ENCODE measurements at regions not wholly inside any gene's neighbourhood (a gene's known extent, or its start where the extent isn't known, plus 50 kb on each side); places are given as distances from the start of the nearest gene placed in this dataset.
"Not testable (repeated sequence)": the region's sequence is repeated elsewhere in the genome, so short reads cannot be mapped to it uniquely, and the experiment has no call there.

DNA sequence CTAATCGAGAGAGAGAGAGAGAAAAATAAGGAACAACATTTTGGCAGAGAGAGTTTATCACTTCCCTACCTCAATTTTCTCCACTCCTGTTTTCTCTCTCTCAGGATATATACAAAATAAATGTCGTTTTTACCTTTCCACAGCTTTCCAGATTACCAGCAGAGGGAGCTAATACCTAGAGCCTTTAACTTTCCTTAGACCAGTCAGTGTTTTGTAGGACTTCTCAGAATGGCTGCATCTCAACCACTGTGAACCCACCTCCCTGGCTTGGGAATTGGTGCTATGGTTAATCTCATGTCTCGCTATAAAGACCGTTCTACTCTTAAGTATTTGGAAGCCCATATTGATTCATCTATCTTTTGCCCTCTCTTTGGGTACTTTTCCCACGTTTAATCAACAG is 61.8 kb downstream of the HSFY2 start:
- not testable (repeated sequence) for H3K4me2 ChIP-seq (ENCODE audit: low read length); H2AK5ac ChIP-seq (ENCODE audit: low read length); H3K9ac ChIP-seq (ENCODE audit: low read length); H3K79me1 ChIP-seq (ENCODE audit: low read length); H3K36me3 ChIP-seq (ENCODE audit: control insufficient read depth, insufficient read depth, low read length); H3K56ac ChIP-seq (ENCODE audit: low read length); DNase-seq; H2BK5ac ChIP-seq (ENCODE audit: low read length); H3K79me2 ChIP-seq (ENCODE audit: control insufficient read depth, insufficient read depth, low read length); H3K4ac ChIP-seq (ENCODE audit: low read depth, low read length); H2BK15ac ChIP-seq (replicated peaks; ENCODE audit: low read depth); H3K18ac ChIP-seq (ENCODE audit: low read length); H3K27me3 ChIP-seq (ENCODE audit: insufficient read depth, low read length, poor library complexity); H4K8ac ChIP-seq (ENCODE audit: low read depth, low read length); H2BK120ac ChIP-seq (ENCODE audit: low read depth, low read length); H3K4me3 ChIP-seq (ENCODE audit: low read length); H4K5ac ChIP-seq (ENCODE audit: low read length); H3K4me1 ChIP-seq (ENCODE audit: control insufficient read depth, low read depth, low read length); H3K27ac ChIP-seq (ENCODE audit: low read depth, low read length); H3K23ac ChIP-seq (ENCODE audit: low read length)
- no CpG with 5 or more reads among the region's 5 CpGs for WGBS (ENCODE audit: extremely low coverage, insufficient coverage, low lambda C conversion rate)

DNA sequence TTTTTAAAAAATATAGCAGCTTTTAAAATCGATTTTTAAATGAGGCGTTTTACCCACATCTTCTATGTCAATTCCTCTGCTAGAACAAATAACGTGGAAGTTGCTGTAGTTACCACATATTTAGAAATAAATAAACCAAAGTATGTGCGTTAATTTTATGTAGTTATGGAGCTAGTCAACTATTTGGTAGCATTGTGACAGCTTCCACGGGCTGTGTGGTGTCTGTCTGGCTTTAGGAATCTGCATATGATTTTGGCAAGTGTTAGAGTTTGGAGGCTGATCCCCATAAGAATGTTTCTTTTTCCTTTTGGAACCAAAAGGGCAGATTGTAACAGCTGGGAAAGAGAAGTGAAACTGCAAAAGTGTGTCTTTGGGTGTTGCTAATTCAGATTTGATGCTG is 59.8 kb downstream of the HSFY2 start:
- not testable (repeated sequence) for H3K18ac ChIP-seq (ENCODE audit: low read length); DNase-seq; H3K56ac ChIP-seq (ENCODE audit: low read length); H2BK120ac ChIP-seq (ENCODE audit: low read depth, low read length); H3K79me2 ChIP-seq (ENCODE audit: control insufficient read depth, insufficient read depth, low read length); H3K4me3 ChIP-seq (ENCODE audit: low read length); H3K4me2 ChIP-seq (ENCODE audit: low read length); H4K5ac ChIP-seq (ENCODE audit: low read length); H3K4me1 ChIP-seq (ENCODE audit: control insufficient read depth, low read depth, low read length); H3K36me3 ChIP-seq (ENCODE audit: control insufficient read depth, insufficient read depth, low read length); H2BK15ac ChIP-seq (replicated peaks; ENCODE audit: low read depth); H2AK5ac ChIP-seq (ENCODE audit: low read length); H3K23ac ChIP-seq (ENCODE audit: low read length); H3K9ac ChIP-seq (ENCODE audit: low read length); H2BK5ac ChIP-seq (ENCODE audit: low read length); H3K27ac ChIP-seq (ENCODE audit: low read depth, low read length); H3K27me3 ChIP-seq (ENCODE audit: insufficient read depth, low read length, poor library complexity); H4K8ac ChIP-seq (ENCODE audit: low read depth, low read length); H3K79me1 ChIP-seq (ENCODE audit: low read length); H3K4ac ChIP-seq (ENCODE audit: low read depth, low read length)
- WGBS (ENCODE audit: extremely low coverage, insufficient coverage, low lambda C conversion rate): no CpG with 5 or more reads among the region's 5 CpGs

DNA sequence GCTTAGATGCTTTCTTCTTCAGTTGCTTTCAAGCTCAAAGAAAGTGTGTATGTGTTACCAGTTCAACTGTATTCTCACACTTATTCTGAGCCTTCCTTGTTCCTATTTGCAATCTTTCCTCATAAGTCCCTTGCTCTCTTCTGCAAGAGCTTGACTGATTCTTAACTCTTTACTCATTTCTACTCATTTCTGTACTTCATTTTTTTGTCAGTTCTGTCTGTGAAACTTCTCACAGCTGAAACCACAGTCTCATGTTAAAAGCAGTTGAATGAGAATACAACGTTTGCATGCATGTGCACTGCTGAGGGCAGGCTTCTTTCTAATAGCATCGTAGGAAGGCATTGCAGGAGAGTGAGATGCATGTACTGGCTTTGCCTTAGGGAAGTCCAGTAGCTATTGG is 54.8 kb downstream of the HSFY2 start:
- H3K4ac ChIP-seq (ENCODE audit: low read depth, low read length); H3K4me2 ChIP-seq (ENCODE audit: low read length); H3K27me3 ChIP-seq (ENCODE audit: insufficient read depth, low read length, poor library complexity); H4K8ac ChIP-seq (ENCODE audit: low read depth, low read length); H2BK120ac ChIP-seq (ENCODE audit: low read depth, low read length); H2AK5ac ChIP-seq (ENCODE audit: low read length); H3K79me2 ChIP-seq (ENCODE audit: control insufficient read depth, insufficient read depth, low read length); H3K27ac ChIP-seq (ENCODE audit: low read depth, low read length); H4K5ac ChIP-seq (ENCODE audit: low read length); H3K36me3 ChIP-seq (ENCODE audit: control insufficient read depth, insufficient read depth, low read length); H3K4me1 ChIP-seq (ENCODE audit: control insufficient read depth, low read depth, low read length); H2BK15ac ChIP-seq (replicated peaks; ENCODE audit: low read depth); H3K23ac ChIP-seq (ENCODE audit: low read length); DNase-seq; H3K18ac ChIP-seq (ENCODE audit: low read length); H3K79me1 ChIP-seq (ENCODE audit: low read length); H3K4me3 ChIP-seq (ENCODE audit: low read length); H3K56ac ChIP-seq (ENCODE audit: low read length); H3K9ac ChIP-seq (ENCODE audit: low read length); H2BK5ac ChIP-seq (ENCODE audit: low read length): not testable (repeated sequence)
- WGBS (ENCODE audit: extremely low coverage, insufficient coverage, low lambda C conversion rate): no CpG with 5 or more reads among the region's 2 CpGs

DNA sequence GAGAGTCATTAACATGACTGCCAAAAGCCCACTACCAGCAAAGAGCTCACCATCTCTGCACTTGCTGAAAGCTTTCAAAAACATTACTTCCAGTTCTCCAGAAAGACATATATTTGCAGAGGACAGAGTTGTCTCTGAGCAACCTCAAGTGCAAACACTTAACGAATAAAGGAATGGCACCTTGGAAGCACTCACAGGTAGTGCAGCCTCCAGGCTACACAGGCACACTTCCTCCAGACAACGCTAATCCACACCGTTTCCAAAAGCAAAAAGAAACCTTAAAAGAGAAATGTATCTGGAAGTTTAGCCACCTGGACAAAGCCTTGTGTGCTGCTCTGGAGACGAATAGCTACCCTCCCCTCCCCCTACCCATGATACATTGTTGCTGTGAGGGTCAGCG is 53.1 kb downstream of the HSFY2 start:
- not testable (repeated sequence) for H3K4me1 ChIP-seq (ENCODE audit: control insufficient read depth, low read depth, low read length); H3K56ac ChIP-seq (ENCODE audit: low read length); H2BK120ac ChIP-seq (ENCODE audit: low read depth, low read length); H2AK5ac ChIP-seq (ENCODE audit: low read length); H3K36me3 ChIP-seq (ENCODE audit: control insufficient read depth, insufficient read depth, low read length); H2BK5ac ChIP-seq (ENCODE audit: low read length); H3K9ac ChIP-seq (ENCODE audit: low read length); H3K18ac ChIP-seq (ENCODE audit: low read length); H3K4ac ChIP-seq (ENCODE audit: low read depth, low read length); H3K4me2 ChIP-seq (ENCODE audit: low read length); H3K27me3 ChIP-seq (ENCODE audit: insufficient read depth, low read length, poor library complexity); H3K23ac ChIP-seq (ENCODE audit: low read length); DNase-seq; H4K8ac ChIP-seq (ENCODE audit: low read depth, low read length); H3K4me3 ChIP-seq (ENCODE audit: low read length); H4K5ac ChIP-seq (ENCODE audit: low read length); H3K79me2 ChIP-seq (ENCODE audit: control insufficient read depth, insufficient read depth, low read length); H3K79me1 ChIP-seq (ENCODE audit: low read length); H3K27ac ChIP-seq (ENCODE audit: low read depth, low read length); H2BK15ac ChIP-seq (replicated peaks; ENCODE audit: low read depth)
- WGBS (ENCODE audit: extremely low coverage, insufficient coverage, low lambda C conversion rate): no CpG with 5 or more reads among the region's 5 CpGs

All from mesendoderm (in vitro differentiated cells).